PC-3 (cell line): ENCODE measurements at regions not wholly inside any gene's neighbourhood (a gene's known extent, or its start where the extent isn't known, plus 50 kb on each side); places are given as distances from the start of the nearest gene placed in this dataset.

Experiments used
- ATAC-seq: fragments of 200-7000 bp; cut with Tn5 transposase; 2 replicates; pipeline ENCODE4 v1.9.1; 2020; ENCODE audit warnings: mild to moderate bottlenecking, moderate library complexity
- BruUV-seq: library from RNA; stranded (reverse); fragments of 400-500 nt; replicated peaks from 2 replicates; lab custom pipeline; 2021; lab: Mats Ljungman, UMichigan
- CTCF ChIA-PET: fragments of 300-600 bp; sonication (Branson Sonifier 250); formaldehyde crosslinking; loops from one replicate; lab custom pipeline; 2022; ENCODE audit warnings: antibody characterized with exemption; lab: Charles Lee
- POLR2A ChIA-PET: fragments of 300-600 bp; sonication (Branson Sonifier 250); formaldehyde crosslinking; loops from one replicate; lab custom pipeline; 2022; ENCODE audit warnings: antibody characterized with exemption; ENCODE audit not compliant: unreplicated experiment; lab: Charles Lee
- DNase-seq: peaks from one replicate; pipeline ENCODE4 v3.0.0-alpha.2; 2015
- H2AFZ ChIP-seq: fragments of 300-600 bp; sonication (generic); 2 replicates; pipeline ENCODE4 v1.6.0; 2016; ENCODE audit warnings: antibody characterized with exemption, low read length
- H3F3A ChIP-seq: fragments of 300-600 bp; sonication (generic); one replicate; pipeline ENCODE4 v1.6.0; 2017; ENCODE audit warnings: antibody characterized with exemption, low read length, control low read depth, mild to moderate bottlenecking; ENCODE audit not compliant: unreplicated experiment
- H3K27ac ChIP-seq: fragments of 300-600 bp; sonication (generic); 2 replicates; pipeline ENCODE4 v1.5.1; 2016; ENCODE audit warnings: mild to moderate bottlenecking, low read length
- H3K27me3 ChIP-seq: fragments of 300-600 bp; sonication (generic); 2 replicates; pipeline ENCODE4 v1.6.1; 2016; ENCODE audit warnings: low read length, mixed read lengths
- H3K36me3 ChIP-seq: fragments of 300-600 bp; sonication (generic); 2 replicates; pipeline ENCODE4 v1.6.1; 2016; ENCODE audit warnings: low read depth, mixed run types, low read length, mixed read lengths
- H3K4me1 ChIP-seq: fragments of 300-600 bp; sonication (generic); 2 replicates; pipeline ENCODE4 v1.5.1; 2016; ENCODE audit warnings: low read length; ENCODE audit not compliant: insufficient read depth
- H3K4me2 ChIP-seq: fragments of 300-600 bp; sonication (generic); 2 replicates; pipeline ENCODE4 v1.6.0; 2016; ENCODE audit warnings: low read length
- H3K4me3 ChIP-seq: fragments of 300-600 bp; sonication (generic); 2 replicates; pipeline ENCODE4 v1.5.1; 2016; ENCODE audit warnings: mild to moderate bottlenecking, low read length, mixed read lengths
- H3K79me2 ChIP-seq: fragments of 300-600 bp; sonication (generic); 2 replicates; pipeline ENCODE4 v1.6.1; 2017; ENCODE audit warnings: low read length, mixed read lengths
- H3K9ac ChIP-seq: fragments of 300-600 bp; sonication (generic); 2 replicates; pipeline ENCODE4 v1.6.0; 2016; ENCODE audit warnings: mild to moderate bottlenecking, low read length
- H3K9me2 ChIP-seq: fragments of 300-600 bp; sonication (generic); replicated peaks from 2 replicates; pipeline ENCODE4 v1.6.1; 2016; ENCODE audit warnings: mixed run types, low read length, mixed read lengths
- H3K9me3 ChIP-seq: fragments of 300-600 bp; sonication (generic); 2 replicates; pipeline ENCODE4 v1.6.1; 2016; ENCODE audit warnings: low read length, mixed read lengths
- H4K20me1 ChIP-seq: fragments of 300-600 bp; sonication (generic); 2 replicates; pipeline ENCODE4 v1.6.1; 2016; ENCODE audit warnings: low read length, mixed read lengths
- CTCF ChIP-seq: fragments of 300-600 bp; sonication (generic); conservative IDR thresholded peaks from 2 replicates; pipeline ENCODE4 v1.5.1; 2017; ENCODE audit warnings: antibody characterized with exemption, low read depth, mild to moderate bottlenecking, low read length
- EZH2 ChIP-seq: fragments of 300-600 bp; sonication (generic); IDR thresholded peaks from one replicate; pipeline ENCODE4 v1.6.1; 2017; ENCODE audit warnings: antibody characterized with exemption, mild to moderate bottlenecking, low read length; ENCODE audit not compliant: unreplicated experiment
- EZH2phosphoT487 ChIP-seq: fragments of 300-600 bp; sonication (generic); IDR thresholded peaks from 2 replicates; pipeline ENCODE4 v1.6.1; 2018; ENCODE audit warnings: mild to moderate bottlenecking, antibody characterized with exemption, low read length, borderline replicate concordance
- intact Hi-C: fragments of 100-400 bp; cut with micrococcal nuclease; formaldehyde crosslinking; loops from 2 replicates; pipeline ENCODE4 v1.9.0; 2023

DNA sequence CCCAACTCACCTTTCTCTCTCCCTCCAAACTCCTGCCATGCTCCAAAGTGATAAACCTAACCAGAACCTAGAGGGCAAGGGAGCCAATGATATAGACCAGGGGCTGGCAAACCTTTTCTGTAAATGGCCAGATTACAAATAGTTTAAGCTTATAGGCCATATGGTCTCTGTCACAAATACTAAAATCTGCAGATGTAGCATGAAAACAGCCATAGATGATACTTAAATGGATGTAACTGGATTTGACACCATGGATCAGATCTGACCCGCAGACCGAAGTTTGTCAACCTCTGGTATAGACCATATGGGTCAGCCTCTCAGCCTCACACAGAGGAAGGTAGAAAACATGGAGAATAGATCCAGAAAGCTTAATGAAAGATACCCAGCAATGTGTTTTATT, 165.2 kb upstream of the STT3B start:
- Histone ChIP-seq H3K9me2 (no peaks in the 10 kb centered on the region), H3F3A (no peaks in the 10 kb centered on the region), H3K79me2 (no peaks in the 10 kb centered on the region), H3K4me1 (peaks cover 21% of the 10 kb centered on the region; the same call in 1 of the 2 replicates), H2AFZ (no peak overlapping the region), H3K27ac (no peak overlapping the region), H3K4me2 (no peak overlapping the region), H3K9ac (no peak overlapping the region), H4K20me1 (no peaks in the 10 kb centered on the region), H3K36me3 (no peaks in the 10 kb centered on the region), H3K9me3 (no peaks in the 10 kb centered on the region), H3K27me3 (no peaks in the 10 kb centered on the region), H3K4me3 (no peak overlapping the region)
- CTCF ChIA-PET: no interaction called here
- no TSS peak for BruUV-seq
- POLR2A ChIA-PET: no interaction called here
- ATAC-seq (no peak), DNase-seq (no peak)
- intact Hi-C loops: no loop called here
- TF ChIP-seq CTCF: no peak

GRCh38 chr3:31369637-31370379, 162.9 kb upstream of the STT3B start:
- H3K9me2 ChIP-seq: no peaks in the 10 kb centered on the region
- no peak overlapping the region for H3K4me2 ChIP-seq
- ATAC-seq (no peak), DNase-seq (peak; percentile 16)
- BruUV-seq: no TSS peak
- POLR2A ChIA-PET: no interaction called here
- no peak overlapping the region for H2AFZ ChIP-seq
- H3K27me3 ChIP-seq: no peaks in the 10 kb centered on the region
- no peak overlapping the region for H3K9ac ChIP-seq
- no peak overlapping the region for H3K4me3 ChIP-seq
- no peaks in the 10 kb centered on the region for H3K79me2 ChIP-seq
- intact Hi-C loops: loop anchor here (10.0 kb wide), 2 partner anchors 135 to 595 kb away; no protein-coding TSS in a partner anchor
- H3K27ac ChIP-seq: peak overlapping the region; percentile 5; the same call in 1 of the 2 replicates
- TF ChIP-seq EZH2phosphoT487 (no peak), CTCF (no peak), EZH2 (no peak)
- H3K9me3 ChIP-seq: no peaks in the 10 kb centered on the region
- H4K20me1 ChIP-seq: no peaks in the 10 kb centered on the region
- no peaks in the 10 kb centered on the region for H3F3A ChIP-seq
- peaks cover 16% of the 10 kb centered on the region; the same call in 1 of the 2 replicates for H3K4me1 ChIP-seq
- no peaks in the 10 kb centered on the region for H3K36me3 ChIP-seq
- CTCF ChIA-PET: no interaction called here

DNA sequence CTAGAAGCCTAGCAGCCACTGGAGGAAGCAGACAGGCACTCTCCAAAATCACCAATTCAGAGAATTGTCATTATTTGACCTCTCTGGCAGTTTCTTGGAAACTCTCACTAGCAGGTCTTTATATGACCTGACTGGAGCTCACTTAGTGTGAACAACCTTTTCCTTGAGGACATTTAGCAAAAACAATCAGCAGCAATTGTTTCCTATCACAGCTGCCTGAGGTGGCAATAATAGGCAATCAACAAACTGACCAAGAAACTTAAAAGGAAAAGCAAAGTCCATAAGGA, 162.4 kb upstream of the STT3B start:
- no peak overlapping the region for H3K4me2 ChIP-seq

More for the DNA sequence above, 162.4 kb upstream of the STT3B start:
- H3K9me3 ChIP-seq: no peaks in the 10 kb centered on the region
- H3K4me3 ChIP-seq: no peak overlapping the region
- no peaks in the 10 kb centered on the region for H3K27me3 ChIP-seq
- CTCF ChIA-PET: no interaction called here
- H3K27ac ChIP-seq: peak overlapping the region; percentile 5
- no peak for DNase-seq
- H3K9me2 ChIP-seq: no peaks in the 10 kb centered on the region
- no peaks in the 10 kb centered on the region for H3F3A ChIP-seq
- H4K20me1 ChIP-seq: no peaks in the 10 kb centered on the region
- POLR2A ChIA-PET: interaction anchor here (0.7 kb wide), 1 partner anchor 163 kb away, joined by 5 read pairs; the partner anchor contains the start of gene STT3B
- TF ChIP-seq EZH2phosphoT487: no peak
- TF ChIP-seq EZH2: no peak
- no peak for TF ChIP-seq CTCF
- H3K9ac ChIP-seq: no peak overlapping the region
- no TSS peak for BruUV-seq
- no peak overlapping the region for H2AFZ ChIP-seq
- peaks cover 15% of the 10 kb centered on the region; the same call in 1 of the 2 replicates for H3K4me1 ChIP-seq
- intact Hi-C loops: loop anchor here (10.0 kb wide), 2 partner anchors 134 to 596 kb away; no protein-coding TSS in a partner anchor
- no peaks in the 10 kb centered on the region for H3K79me2 ChIP-seq
- no peaks in the 10 kb centered on the region for H3K36me3 ChIP-seq
- ATAC-seq: no peak
